ENCODE measurements at regions not wholly inside any gene's neighbourhood (a gene's known extent, or its start where the extent isn't known, plus 50 kb on each side); places are given as distances from the start of the nearest gene placed in this dataset.

- Histone ChIP-seq H3K4me3 (no peak overlapping the region), H3K27ac (no peak overlapping the region)
These were observed 125.6 kb upstream of the RPS23 start for GRCh38 chr5:82403724-82404123.

GRCh38 chr5:82403026-82403425 is 124.9 kb upstream of the RPS23 start:
- no peak overlapping the region for H3K4me3 ChIP-seq
- H3K27ac ChIP-seq, result no peak overlapping the region

GRCh38 chr5:82399111-82399510 is 121.0 kb upstream of the RPS23 start:
- no peak overlapping the region for H3K27ac ChIP-seq
- H3K4me3 ChIP-seq, result no peak overlapping the region

- Histone ChIP-seq H3K4me3 (no peak overlapping the region), H3K27ac (peak overlapping the region in 2 of 21 experiments; percentile 8 to 60)
These were observed 119.7 kb upstream of the RPS23 start for GRCh38 chr5:82397741-82398320.

GRCh38 chr5:82396871-82397514 is 118.8 kb upstream of the RPS23 start:
- Histone ChIP-seq H3K4me3 (no peak overlapping the region), H3K27ac (peak overlapping the region in 7 of 21 experiments; percentile 27 to 60 (median 41))

GRCh38 chr5:82396396-82396795 is 118.2 kb upstream of the RPS23 start:
- Histone ChIP-seq H3K4me3 (no peak overlapping the region), H3K27ac (peak overlapping the region in 11 of 21 experiments; percentile 10 to 65 (median 39))

GRCh38 chr5:82393951-82394350 is 115.8 kb upstream of the RPS23 start:
- Histone ChIP-seq H3K4me3 (no peak overlapping the region), H3K27ac (no peak overlapping the region)

- Histone ChIP-seq H3K4me3 (no peak overlapping the region), H3K27ac (peak overlapping the region in 3 of 21 experiments; percentile 63 to 80 (median 66))
These were observed 111.9 kb upstream of the RPS23 start for GRCh38 chr5:82390088-82390487.

- Histone ChIP-seq H3K4me3 (no peak overlapping the region), H3K27ac (peak overlapping the region in 11 of 21 experiments; percentile 21 to 81 (median 63))
These were observed 111.2 kb upstream of the RPS23 start for GRCh38 chr5:82389347-82389746.

- Histone ChIP-seq H3K4me3 (no peak overlapping the region), H3K27ac (peak overlapping the region in 7 of 21 experiments; percentile 13 to 65 (median 36))
These were observed 110.0 kb upstream of the RPS23 start for GRCh38 chr5:82388181-82388580.

- peak overlapping the region in 4 of 21 experiments; percentile 13 to 56 (median 22) for H3K27ac ChIP-seq
- no peak overlapping the region for H3K4me3 ChIP-seq
These were observed 109.6 kb upstream of the RPS23 start for GRCh38 chr5:82387819-82388166.

- H3K4me3 ChIP-seq, result no peak overlapping the region
- peak overlapping the region in 1 of 21 experiments; percentile 29 for H3K27ac ChIP-seq
These were observed 109.1 kb upstream of the RPS23 start for GRCh38 chr5:82387001-82387818.

GRCh38 chr5:82386576-82386975 is 108.4 kb upstream of the RPS23 start:
- Histone ChIP-seq H3K27ac (no peak overlapping the region), H3K4me3 (no peak overlapping the region)

GRCh38 chr5:82384034-82384750 is 106.0 kb upstream of the RPS23 start:
- Histone ChIP-seq H3K4me3 (no peak overlapping the region), H3K27ac (peak overlapping the region in 3 of 21 experiments; percentile 1 to 9 (median 7))

GRCh38 chr5:82381591-82381990 is 103.4 kb upstream of the RPS23 start:
- H3K4me3 ChIP-seq, result no peak overlapping the region
- no peak overlapping the region for H3K27ac ChIP-seq

GRCh38 chr5:82376307-82376706 is 98.2 kb upstream of the RPS23 start:
- Histone ChIP-seq H3K4me3 (no peak overlapping the region), H3K27ac (peak overlapping the region in 8 of 21 experiments; percentile 18 to 73 (median 42))

GRCh38 chr5:82375488-82376244 is 97.5 kb upstream of the RPS23 start:
- no peak overlapping the region for H3K4me3 ChIP-seq
- H3K27ac ChIP-seq, result peak overlapping the region in 9 of 21 experiments; percentile 18 to 73 (median 51)

GRCh38 chr5:82374637-82375036 is 96.5 kb upstream of the RPS23 start:
- H3K27ac ChIP-seq, result no peak overlapping the region
- no peak overlapping the region for H3K4me3 ChIP-seq

GRCh38 chr5:82367930-82368329 is 89.8 kb upstream of the RPS23 start:
- Histone ChIP-seq H3K27ac (no peak overlapping the region), H3K4me3 (no peak overlapping the region)

Measured in skin epidermis (tissue), 12 donors.